GM23248 (cell line): ENCODE measurements at regions not wholly inside any gene's neighbourhood (a gene's known extent, or its start where the extent isn't known, plus 50 kb on each side); places are given as distances from the start of the nearest gene placed in this dataset.

ENCODE experiments used
- DNase-seq: peaks from one replicate; pipeline ENCODE4 v3.0.0-alpha.2; 2015
- H2AFZ ChIP-seq: fragments of 200-600 bp; sonication (generic); 2 replicates; pipeline ENCODE4 v1.6.1; 2016; ENCODE audit warnings: antibody characterized with exemption
- H3F3A ChIP-seq: fragments of 200-600 bp; sonication (generic); 2 replicates; pipeline ENCODE4 v1.6.1; 2016; ENCODE audit warnings: mild to moderate bottlenecking, antibody characterized with exemption, mixed run types; ENCODE audit not compliant: insufficient read depth
- H3K27ac ChIP-seq: fragments of 200-600 bp; sonication (generic); 2 replicates; pipeline ENCODE4 v1.5.1; 2016; ENCODE audit warnings: mild to moderate bottlenecking
- H3K27me3 ChIP-seq: fragments of 200-600 bp; sonication (generic); replicated peaks from 2 replicates; pipeline ENCODE4 v1.6.1; 2016; ENCODE audit warnings: mild to moderate bottlenecking; ENCODE audit not compliant: insufficient read depth
- H3K36me3 ChIP-seq: fragments of 200-600 bp; sonication (generic); 2 replicates; pipeline ENCODE4 v1.6.1; 2016; ENCODE audit warnings: low read depth, mild to moderate bottlenecking
- H3K4me1 ChIP-seq: fragments of 200-600 bp; sonication (generic); 2 replicates; pipeline ENCODE4 v1.6.1; 2016; ENCODE audit warnings: mild to moderate bottlenecking; ENCODE audit not compliant: insufficient read depth
- H3K4me2 ChIP-seq: fragments of 200-600 bp; sonication (generic); one replicate; pipeline ENCODE4 v1.6.1; 2016; ENCODE audit warnings: mild to moderate bottlenecking; ENCODE audit not compliant: unreplicated experiment
- H3K4me3 ChIP-seq: fragments of 200-600 bp; sonication (generic); 2 replicates; pipeline ENCODE4 v1.5.1; 2016; ENCODE audit warnings: mild to moderate bottlenecking
- H3K79me2 ChIP-seq: fragments of 200-600 bp; sonication (generic); 2 replicates; pipeline ENCODE4 v1.6.1; 2016; ENCODE audit warnings: mild to moderate bottlenecking; ENCODE audit not compliant: insufficient read depth
- H3K9ac ChIP-seq: fragments of 200-600 bp; sonication (generic); 2 replicates; pipeline ENCODE4 v1.6.1; 2016; ENCODE audit warnings: mild to moderate bottlenecking
- H3K9me2 ChIP-seq: fragments of 200-600 bp; sonication (generic); 2 replicates; pipeline ENCODE4 v1.6.1; 2016; ENCODE audit warnings: mixed run types, mild to moderate bottlenecking, moderate library complexity; ENCODE audit not compliant: insufficient read depth
- H3K9me3 ChIP-seq: fragments of 200-600 bp; sonication (generic); one replicate; pipeline ENCODE4 v1.6.1; 2017; ENCODE audit warnings: low read depth
- H4K20me1 ChIP-seq: fragments of 200-600 bp; sonication (generic); 2 replicates; pipeline ENCODE4 v1.6.0; 2016; ENCODE audit not compliant: insufficient read depth
- EZH2 ChIP-seq: fragments of 200-600 bp; sonication (generic); IDR thresholded peaks from 2 replicates; pipeline ENCODE4 v1.6.1; 2018; ENCODE audit warnings: antibody characterized with exemption, mild to moderate bottlenecking; ENCODE audit not compliant: insufficient read depth, poor library complexity, severe bottlenecking
- EZH2phosphoT487 ChIP-seq: fragments of 200-600 bp; sonication (generic); IDR thresholded peaks from 2 replicates; pipeline ENCODE4 v1.6.1; 2018; ENCODE audit warnings: antibody characterized with exemption, moderate library complexity, mild to moderate bottlenecking, low read depth; ENCODE audit not compliant: insufficient read depth
- WGBS, 2 experiments: methylation state at CpG; one replicate each; pipeline ENCODE4 v1.1.6; 2015 to 2017; ENCODE audit warnings: low lambda C conversion rate in 2 of 2, low coverage in 1 of 2; ENCODE audit errors: missing lambda C conversion rate in 2 of 2; 5-methylcytosine and 5-hydroxymethylcytosine counted together
- in situ Hi-C: fragments of 300-500 bp; cut with MboI; formaldehyde crosslinking; loops from 2 replicates; pipeline ENCODE4 v1.15.0; 2020

GRCh38 chr3:177483182-177483967 is 286.1 kb upstream of the TBL1XR1 start:
- H3K4me3 ChIP-seq = no peak overlapping the region
- no peaks in the 10 kb centered on the region for H3K9me2 ChIP-seq
- no peak overlapping the region for H2AFZ ChIP-seq
- in situ Hi-C loops = no loop called here
- no peaks in the 10 kb centered on the region for H4K20me1 ChIP-seq
- H3K9ac ChIP-seq = no peak overlapping the region
- peaks cover 19% of the 10 kb centered on the region for H3F3A ChIP-seq
- no peak overlapping the region for H3K4me2 ChIP-seq
- no peaks in the 10 kb centered on the region for H3K9me3 ChIP-seq
- no peaks in the 10 kb centered on the region for H3K27me3 ChIP-seq
- DNase-seq = no peak
- H3K4me1 ChIP-seq = peaks cover 48% of the 10 kb centered on the region
- H3K36me3 ChIP-seq = no peaks in the 10 kb centered on the region
- TF ChIP-seq EZH2phosphoT487 = no peak
- TF ChIP-seq EZH2 = no peak
- 87 to 89% methylated on average over 4 of the region's 4 CpGs for WGBS, 2 experiments
- H3K27ac ChIP-seq = no peak overlapping the region
- H3K79me2 ChIP-seq = no peaks in the 10 kb centered on the region

GRCh38 chr3:177484206-177484605 is 286.9 kb upstream of the TBL1XR1 start:
- TF ChIP-seq EZH2 = no peak
- no peak for TF ChIP-seq EZH2phosphoT487
- no peak overlapping the region for H3K4me2 ChIP-seq
- H3F3A ChIP-seq = peaks cover 14% of the 10 kb centered on the region
- H3K9me3 ChIP-seq = no peaks in the 10 kb centered on the region
- H3K4me1 ChIP-seq = peaks cover 44% of the 10 kb centered on the region
- H3K79me2 ChIP-seq = no peaks in the 10 kb centered on the region
- H3K4me3 ChIP-seq = no peak overlapping the region
- no peak overlapping the region for H2AFZ ChIP-seq
- in situ Hi-C loops = no loop called here
- H4K20me1 ChIP-seq = no peaks in the 10 kb centered on the region
- H3K9me2 ChIP-seq = no peaks in the 10 kb centered on the region
- no peaks in the 10 kb centered on the region for H3K27me3 ChIP-seq
- 70 to 75% methylated on average over 3 of the region's 3 CpGs for WGBS, 2 experiments
- DNase-seq = peak; percentile 26
- no peak overlapping the region for H3K9ac ChIP-seq
- no peak overlapping the region; the same call in 1 of the 2 replicates for H3K27ac ChIP-seq
- no peaks in the 10 kb centered on the region for H3K36me3 ChIP-seq

- Histone ChIP-seq H4K20me1 (no peaks in the 10 kb centered on the region), H3K4me2 (no peak overlapping the region), H3K27me3 (no peaks in the 10 kb centered on the region), H3K79me2 (no peaks in the 10 kb centered on the region), H3K36me3 (no peaks in the 10 kb centered on the region), H3F3A (peaks cover 13% of the 10 kb centered on the region), H3K27ac (peak overlapping the region; percentile 42; the same call in 1 of the 2 replicates), H3K4me3 (no peak overlapping the region), H3K4me1 (peaks cover 44% of the 10 kb centered on the region), H3K9me3 (no peaks in the 10 kb centered on the region), H3K9ac (no peak overlapping the region), H3K9me2 (no peaks in the 10 kb centered on the region), H2AFZ (no peak overlapping the region)
- WGBS, 2 experiments = 47 to 57% methylated on average over 2 of the region's 2 CpGs
- in situ Hi-C loops = no loop called here
- peak; percentile 75 for DNase-seq
- TF ChIP-seq EZH2 = no peak
- no peak for TF ChIP-seq EZH2phosphoT487
These were observed 287.6 kb upstream of the TBL1XR1 start for GRCh38 chr3:177484926-177485325.

GRCh38 chr3:177487635-177488186 is 290.4 kb upstream of the TBL1XR1 start:
- 96 to 97% methylated on average over 3 of the region's 3 CpGs for WGBS, 2 experiments
- Histone ChIP-seq H4K20me1 (no peaks in the 10 kb centered on the region), H3K4me3 (no peak overlapping the region), H3K79me2 (no peaks in the 10 kb centered on the region), H3F3A (peaks cover 13% of the 10 kb centered on the region), H3K9ac (no peak overlapping the region), H3K27me3 (no peaks in the 10 kb centered on the region), H3K27ac (no peak overlapping the region), H3K4me2 (no peak overlapping the region), H3K36me3 (no peaks in the 10 kb centered on the region), H3K9me3 (no peaks in the 10 kb centered on the region), H3K9me2 (no peaks in the 10 kb centered on the region), H2AFZ (no peak overlapping the region), H3K4me1 (peaks cover 36% of the 10 kb centered on the region)
- in situ Hi-C loops = no loop called here
- no peak for DNase-seq
- TF ChIP-seq EZH2phosphoT487 = no peak
- TF ChIP-seq EZH2 = no peak
